ENCODE measurements at regions not wholly inside any gene's neighbourhood (a gene's known extent, or its start where the extent isn't known, plus 50 kb on each side); places are given as distances from the start of the nearest gene placed in this dataset.

DNA sequence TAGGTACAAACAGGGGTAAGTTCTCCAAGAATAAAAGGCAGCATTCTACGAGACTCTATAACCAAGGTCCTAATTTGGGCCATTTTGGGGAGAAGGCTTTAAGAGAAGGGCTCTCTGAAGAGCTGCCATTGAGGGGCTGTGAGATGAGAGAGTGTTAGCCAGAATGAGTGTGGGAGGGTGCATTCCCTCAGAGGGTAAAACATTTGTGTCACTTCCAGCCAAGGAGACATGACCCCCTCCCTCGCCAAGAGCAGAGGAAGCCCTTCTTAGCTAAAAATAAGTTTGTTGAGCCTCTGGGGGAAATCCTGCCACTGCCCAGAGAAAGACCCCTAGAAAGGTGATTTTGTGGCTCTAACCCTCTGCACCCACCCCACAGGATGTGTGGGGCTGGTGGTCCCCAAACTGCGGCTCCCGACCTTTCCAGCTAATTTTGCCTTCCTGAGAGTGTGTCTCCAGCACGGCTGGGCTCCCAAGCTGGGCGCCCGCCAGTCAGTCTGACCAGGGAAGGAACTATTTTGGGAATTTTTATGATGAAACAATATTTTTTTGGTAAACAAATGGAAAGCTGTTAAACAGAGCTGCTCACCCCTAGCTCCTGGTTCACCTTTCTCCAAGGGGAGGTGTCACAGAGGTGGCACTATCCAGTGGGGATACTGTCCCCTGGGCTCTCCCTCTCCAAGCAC is 65.9 kb upstream of the JDP2 start:
- no peak for DNase-seq (ENCODE audit: low spot score)
- no peaks in the 10 kb centered on the region for H3K9me3 Mint-ChIP-seq
- H3K4me3 Mint-ChIP-seq, result no peak overlapping the region
- H3K4me1 Mint-ChIP-seq (ENCODE audit: low read depth), result peaks cover 2% of the 10 kb centered on the region
- H3K36me3 Mint-ChIP-seq (ENCODE audit: low read depth), result no peaks in the 10 kb centered on the region
- peaks cover 13% of the 10 kb centered on the region for H3K27me3 Mint-ChIP-seq (ENCODE audit: low read depth)
- H3K27ac Mint-ChIP-seq, result no peak overlapping the region

DNA sequence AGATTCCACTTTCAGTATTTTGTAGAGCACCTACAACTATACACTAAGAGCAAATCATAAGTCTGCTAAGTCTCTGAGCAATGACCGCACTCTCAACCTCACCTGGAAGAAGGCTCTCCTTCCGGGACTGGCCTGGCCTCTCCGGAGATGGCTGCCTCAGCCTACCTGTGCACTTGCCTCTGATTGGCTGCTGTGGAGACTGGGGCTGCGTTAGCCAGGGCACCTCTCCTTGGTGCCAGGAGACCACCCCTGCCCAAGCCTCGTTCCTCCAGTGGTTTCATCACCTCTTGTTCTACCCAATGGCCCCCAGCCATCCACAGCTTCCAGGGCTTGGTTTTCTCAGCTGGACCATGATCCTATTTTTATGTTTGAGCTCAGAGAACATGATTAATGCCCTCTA is 64.7 kb upstream of the JDP2 start:
- DNase-seq (ENCODE audit: low spot score), result no peak
- no peaks in the 10 kb centered on the region for H3K9me3 Mint-ChIP-seq
- H3K27me3 Mint-ChIP-seq (ENCODE audit: low read depth), result peaks cover 16% of the 10 kb centered on the region
- H3K36me3 Mint-ChIP-seq (ENCODE audit: low read depth), result no peaks in the 10 kb centered on the region
- H3K27ac Mint-ChIP-seq, result no peak overlapping the region
- peaks cover 2% of the 10 kb centered on the region for H3K4me1 Mint-ChIP-seq (ENCODE audit: low read depth)
- H3K4me3 Mint-ChIP-seq, result no peak overlapping the region

DNA sequence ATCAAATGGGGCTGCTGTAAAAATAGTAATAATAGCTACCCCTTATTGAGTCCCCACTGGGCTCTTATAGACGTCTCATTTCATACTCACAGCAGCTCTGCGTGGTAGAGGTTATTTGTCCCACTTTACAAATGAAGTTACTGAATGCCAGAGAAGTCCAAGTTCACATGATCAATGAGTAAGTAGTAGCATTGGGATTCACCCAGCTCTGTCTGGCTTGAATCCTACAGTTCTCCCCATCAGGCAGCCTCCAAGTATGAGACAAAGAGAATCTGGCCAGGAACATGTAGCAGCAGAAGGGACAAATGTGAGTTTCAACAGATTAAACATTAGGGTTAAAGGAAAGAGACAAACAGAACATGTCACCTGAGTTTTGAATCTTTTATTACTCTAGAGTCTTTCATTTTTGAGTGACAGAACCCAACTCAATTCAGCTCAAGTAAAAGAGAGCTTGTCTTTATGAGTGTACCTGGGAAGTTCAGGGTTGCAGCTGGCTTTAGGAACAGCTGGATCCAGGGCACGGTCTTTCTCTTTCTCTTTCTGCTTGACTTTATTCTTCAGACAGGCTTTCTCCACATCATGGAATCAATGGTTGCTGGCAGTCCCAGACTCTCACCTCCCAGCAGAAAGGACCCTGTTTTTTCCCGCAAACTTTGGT is 64.1 kb upstream of the JDP2 start:
- no peak for DNase-seq (ENCODE audit: low spot score)
- Mint-ChIP-seq H3K27me3 (ENCODE audit: low read depth) (peaks cover 17% of the 10 kb centered on the region), H3K36me3 (ENCODE audit: low read depth) (no peaks in the 10 kb centered on the region), H3K27ac (no peak overlapping the region), H3K4me3 (no peak overlapping the region), H3K9me3 (no peaks in the 10 kb centered on the region), H3K4me1 (ENCODE audit: low read depth) (peaks cover 2% of the 10 kb centered on the region)

DNA sequence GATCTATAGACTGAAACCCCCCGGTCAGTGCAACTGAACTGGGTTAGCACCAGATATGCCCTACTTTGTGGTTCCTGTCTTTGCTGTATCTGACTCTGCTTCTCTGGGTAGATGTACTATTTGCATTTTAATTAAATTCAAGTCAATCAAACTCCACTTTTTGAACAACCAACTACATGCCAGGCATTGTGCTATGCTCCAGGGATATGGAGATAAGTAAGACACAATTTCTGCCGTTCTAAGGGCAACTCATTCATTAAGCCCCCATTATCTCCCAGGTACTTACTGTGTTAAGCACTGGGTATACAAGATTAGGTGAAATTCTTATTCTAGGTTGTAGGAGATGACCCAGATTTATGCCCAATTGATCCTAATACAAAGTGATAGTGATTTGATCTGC is 62.7 kb upstream of the JDP2 start:
- Mint-ChIP-seq H3K36me3 (ENCODE audit: low read depth) (no peaks in the 10 kb centered on the region), H3K27ac (no peak overlapping the region), H3K27me3 (ENCODE audit: low read depth) (peaks cover 20% of the 10 kb centered on the region), H3K4me3 (no peak overlapping the region), H3K9me3 (no peaks in the 10 kb centered on the region), H3K4me1 (ENCODE audit: low read depth) (peaks cover 2% of the 10 kb centered on the region)
- no peak for DNase-seq (ENCODE audit: low spot score)

DNA sequence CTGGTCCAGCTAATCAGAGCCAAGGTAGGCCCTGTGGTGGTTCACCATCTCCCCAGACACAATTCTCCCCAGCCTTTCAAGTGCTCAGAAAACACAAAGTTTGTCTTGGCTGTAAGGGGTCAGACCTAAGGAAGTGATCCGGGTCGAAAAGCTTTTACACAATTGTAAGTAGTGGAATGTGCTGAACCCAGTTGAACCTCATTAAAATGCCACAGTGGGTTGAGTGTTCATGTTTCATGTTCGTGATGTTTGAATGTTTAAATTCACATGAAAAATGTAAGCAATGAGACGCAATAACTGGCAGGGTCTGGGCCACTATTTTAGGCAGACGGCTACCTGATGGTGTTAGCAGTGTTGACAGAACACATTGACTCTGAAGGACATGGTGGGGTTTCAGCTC is 60.9 kb upstream of the JDP2 start:
- H3K27ac Mint-ChIP-seq, result no peak overlapping the region
- H3K4me3 Mint-ChIP-seq, result no peak overlapping the region

DNA sequence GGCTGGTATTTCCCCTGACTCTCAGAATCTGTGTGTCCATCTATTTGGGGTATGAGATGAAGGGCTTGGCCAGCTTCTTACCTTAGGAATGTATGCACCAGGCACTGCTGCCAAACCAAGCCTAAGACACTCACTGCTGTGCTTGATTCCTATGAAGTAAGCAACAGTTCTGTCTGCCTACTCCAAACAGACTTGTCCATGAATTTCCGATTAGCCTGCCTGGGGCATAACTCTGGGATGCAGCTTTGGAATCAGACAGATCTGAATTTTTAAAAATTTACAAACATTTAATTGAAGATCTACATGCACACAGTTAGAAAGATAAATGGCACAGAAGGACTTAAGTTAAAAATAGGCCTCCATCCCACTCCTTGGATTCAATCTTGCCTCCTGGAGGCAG is 59.5 kb upstream of the JDP2 start:
- Mint-ChIP-seq H3K4me1 (ENCODE audit: low read depth) (peaks cover 2% of the 10 kb centered on the region), H3K9me3 (no peaks in the 10 kb centered on the region), H3K36me3 (ENCODE audit: low read depth) (no peaks in the 10 kb centered on the region), H3K27ac (no peak overlapping the region), H3K4me3 (no peak overlapping the region), H3K27me3 (ENCODE audit: low read depth) (peaks cover 34% of the 10 kb centered on the region)
- DNase-seq (ENCODE audit: low spot score), result no peak

More for the DNA sequence above, 60.9 kb upstream of the JDP2 start:
- Mint-ChIP-seq H3K36me3 (ENCODE audit: low read depth) (no peaks in the 10 kb centered on the region), H3K9me3 (no peaks in the 10 kb centered on the region), H3K27me3 (ENCODE audit: low read depth) (peaks cover 29% of the 10 kb centered on the region), H3K4me1 (ENCODE audit: low read depth) (peaks cover 2% of the 10 kb centered on the region)
- DNase-seq (ENCODE audit: low spot score), result no peak

DNA sequence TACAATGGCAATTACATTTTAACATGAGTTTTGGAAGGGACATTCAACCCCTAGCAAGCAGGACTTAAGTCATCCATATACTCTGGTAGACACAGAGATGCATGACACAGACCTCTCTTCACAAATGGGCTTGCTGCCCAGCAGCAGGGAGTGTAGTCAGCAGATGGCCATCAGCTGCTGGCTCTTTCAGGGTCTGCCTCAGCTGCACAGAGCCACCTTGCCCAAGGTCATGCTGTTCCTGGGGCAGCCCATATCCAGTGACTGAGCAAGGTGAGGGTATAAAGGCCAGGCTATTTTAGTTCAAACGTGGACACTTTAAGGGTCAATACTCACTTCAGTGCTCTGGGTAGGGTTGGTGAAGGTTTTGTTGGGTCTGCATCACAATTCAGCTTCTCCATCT is 58.3 kb upstream of the JDP2 start:
- Mint-ChIP-seq H3K4me3 (no peak overlapping the region), H3K4me1 (ENCODE audit: low read depth) (no peaks in the 10 kb centered on the region), H3K36me3 (ENCODE audit: low read depth) (no peaks in the 10 kb centered on the region), H3K27me3 (ENCODE audit: low read depth) (peaks cover 28% of the 10 kb centered on the region), H3K9me3 (no peaks in the 10 kb centered on the region), H3K27ac (no peak overlapping the region)
- DNase-seq (ENCODE audit: low spot score), result no peak

DNA sequence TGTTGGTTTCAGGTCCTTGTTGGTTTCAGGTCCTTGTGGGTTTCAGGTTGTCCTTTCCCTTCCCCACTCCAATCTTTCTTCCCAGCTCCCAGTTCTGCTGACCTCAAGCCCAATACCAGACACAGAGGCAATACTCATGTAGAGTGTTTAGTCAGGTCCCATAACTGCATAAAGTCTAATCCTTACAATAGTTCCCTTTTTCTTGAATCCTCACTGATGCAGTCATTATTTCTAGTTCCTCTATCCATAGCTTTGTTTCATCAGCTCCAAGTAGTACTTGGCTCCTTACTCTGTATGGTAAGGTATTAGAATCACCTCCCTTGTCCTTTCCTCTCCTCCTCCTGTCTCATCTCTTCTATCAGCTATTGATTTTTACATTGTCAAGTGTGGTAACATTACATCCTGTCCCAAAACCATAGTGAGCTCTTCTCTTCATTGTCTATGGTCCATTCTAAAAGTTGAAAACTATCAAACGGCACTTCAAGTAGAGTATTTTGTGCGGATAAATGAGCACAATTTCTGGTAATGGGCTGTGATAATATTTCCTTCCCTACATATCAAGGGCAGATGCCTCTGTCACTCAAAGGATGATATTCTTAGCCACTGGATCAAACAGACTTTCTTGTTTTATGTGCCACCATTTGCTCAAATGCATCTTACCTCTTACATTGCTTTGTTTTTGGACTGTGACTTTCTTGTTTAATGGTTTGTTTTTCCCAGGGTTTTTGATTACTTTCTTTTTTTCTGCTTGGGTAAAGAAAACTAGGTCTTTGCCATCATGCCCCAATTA is 57.2 kb upstream of the JDP2 start:
- no peaks in the 10 kb centered on the region for H3K4me1 Mint-ChIP-seq (ENCODE audit: low read depth)
- no peak for DNase-seq (ENCODE audit: low spot score)
- no peak overlapping the region for H3K4me3 Mint-ChIP-seq
- no peak overlapping the region for H3K27ac Mint-ChIP-seq
- no peaks in the 10 kb centered on the region for H3K9me3 Mint-ChIP-seq
- H3K36me3 Mint-ChIP-seq (ENCODE audit: low read depth), result no peaks in the 10 kb centered on the region
- peaks cover 26% of the 10 kb centered on the region for H3K27me3 Mint-ChIP-seq (ENCODE audit: low read depth)

DNA sequence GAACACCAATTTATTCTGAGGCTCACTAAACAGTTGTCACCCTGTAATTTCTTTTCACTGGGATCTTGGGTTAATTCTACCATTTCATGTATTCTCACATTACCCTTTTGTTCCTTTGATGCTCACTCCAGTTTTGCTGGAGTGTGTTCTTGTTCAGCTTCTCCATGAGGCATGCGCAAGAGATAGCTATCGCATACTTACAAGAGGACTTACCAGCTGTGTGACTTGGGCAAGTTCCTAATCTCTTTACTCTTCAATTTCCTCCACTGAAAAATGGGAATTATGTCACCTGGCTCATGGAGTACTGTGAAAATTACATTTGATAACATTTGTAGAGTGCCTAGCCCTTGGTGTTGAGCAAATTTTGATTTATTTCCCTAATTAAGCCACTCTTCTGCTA is 56.5 kb upstream of the JDP2 start:
- no peaks in the 10 kb centered on the region for H3K9me3 Mint-ChIP-seq
- H3K4me1 Mint-ChIP-seq (ENCODE audit: low read depth), result no peaks in the 10 kb centered on the region
- no peak overlapping the region for H3K27ac Mint-ChIP-seq
- no peak overlapping the region for H3K4me3 Mint-ChIP-seq
- peaks cover 26% of the 10 kb centered on the region for H3K27me3 Mint-ChIP-seq (ENCODE audit: low read depth)
- H3K36me3 Mint-ChIP-seq (ENCODE audit: low read depth), result no peaks in the 10 kb centered on the region
- no peak for DNase-seq (ENCODE audit: low spot score)

DNA sequence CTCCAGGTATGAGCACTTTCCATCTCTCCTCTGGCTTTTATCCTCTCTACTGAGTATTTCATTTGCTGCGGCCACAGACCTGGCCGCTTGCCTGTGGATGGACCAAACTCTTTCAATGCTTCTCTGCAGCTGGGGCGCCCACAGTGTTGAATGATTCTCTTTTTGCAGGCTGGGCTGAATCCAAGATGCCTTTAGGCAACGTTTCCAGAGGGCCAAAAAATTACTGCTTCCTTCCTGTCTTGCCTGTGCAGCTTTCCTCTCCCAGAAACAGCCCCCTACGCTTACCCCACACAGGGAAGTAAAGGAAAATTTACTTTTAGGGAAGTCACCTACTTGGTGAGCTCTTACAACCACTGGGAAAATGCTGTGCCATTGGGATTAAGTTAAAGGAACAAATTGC is 55.6 kb upstream of the JDP2 start:
- no peak overlapping the region for H3K4me3 Mint-ChIP-seq
- H3K36me3 Mint-ChIP-seq (ENCODE audit: low read depth), result no peaks in the 10 kb centered on the region
- H3K27me3 Mint-ChIP-seq (ENCODE audit: low read depth), result peaks cover 26% of the 10 kb centered on the region
- no peaks in the 10 kb centered on the region for H3K9me3 Mint-ChIP-seq
- no peaks in the 10 kb centered on the region for H3K4me1 Mint-ChIP-seq (ENCODE audit: low read depth)
- no peak overlapping the region for H3K27ac Mint-ChIP-seq
- DNase-seq (ENCODE audit: low spot score), result no peak

DNA sequence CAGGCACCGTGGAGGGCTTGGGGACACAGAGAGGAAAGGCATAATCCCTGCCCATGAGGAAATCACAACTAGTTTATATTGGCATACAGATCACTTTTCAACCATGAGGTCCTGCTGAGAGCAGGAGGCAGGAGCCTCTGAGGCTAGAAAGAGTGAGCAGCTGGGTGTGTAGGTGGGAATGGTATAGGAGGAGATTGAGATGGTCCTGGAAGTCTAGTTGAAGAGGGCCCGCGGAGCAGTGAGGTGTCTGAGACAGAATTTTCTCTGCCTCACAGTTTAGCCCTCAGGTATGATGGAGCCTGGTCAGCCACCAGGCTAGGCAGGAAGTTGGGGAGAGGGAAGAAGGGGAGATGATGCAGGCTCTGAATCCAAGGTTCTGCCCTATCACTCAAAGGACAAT is 54.7 kb upstream of the JDP2 start:
- Mint-ChIP-seq H3K9me3 (no peaks in the 10 kb centered on the region), H3K36me3 (ENCODE audit: low read depth) (no peaks in the 10 kb centered on the region), H3K4me1 (ENCODE audit: low read depth) (no peaks in the 10 kb centered on the region), H3K27ac (no peak overlapping the region), H3K27me3 (ENCODE audit: low read depth) (peaks cover 23% of the 10 kb centered on the region), H3K4me3 (no peak overlapping the region)
- DNase-seq (ENCODE audit: low spot score), result no peak

DNA sequence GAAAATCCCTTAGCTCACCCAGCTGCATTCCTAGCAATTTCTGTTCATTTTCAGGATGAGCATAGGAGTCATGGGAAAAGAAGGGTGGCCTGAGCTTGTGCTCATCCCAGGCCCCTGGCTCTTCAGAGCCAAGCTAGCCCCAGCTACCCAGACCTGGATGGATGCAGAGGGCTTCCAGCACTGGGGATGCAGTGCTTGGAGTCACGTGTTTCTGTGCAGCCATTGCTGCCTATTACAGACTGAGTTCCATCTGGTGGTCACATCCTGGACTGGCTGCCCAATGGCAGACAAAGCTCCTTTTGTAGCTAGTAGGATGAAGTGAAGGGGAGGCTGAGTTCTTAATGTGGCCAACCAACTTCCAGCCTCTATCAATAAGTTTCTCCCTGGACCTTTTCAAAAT is 54.2 kb upstream of the JDP2 start:
- H3K27me3 Mint-ChIP-seq (ENCODE audit: low read depth), result peaks cover 23% of the 10 kb centered on the region
- no peaks in the 10 kb centered on the region for H3K9me3 Mint-ChIP-seq
- DNase-seq (ENCODE audit: low spot score), result no peak
- H3K4me1 Mint-ChIP-seq (ENCODE audit: low read depth), result no peaks in the 10 kb centered on the region
- H3K27ac Mint-ChIP-seq, result no peak overlapping the region
- H3K36me3 Mint-ChIP-seq (ENCODE audit: low read depth), result no peaks in the 10 kb centered on the region
- H3K4me3 Mint-ChIP-seq, result no peak overlapping the region

DNA sequence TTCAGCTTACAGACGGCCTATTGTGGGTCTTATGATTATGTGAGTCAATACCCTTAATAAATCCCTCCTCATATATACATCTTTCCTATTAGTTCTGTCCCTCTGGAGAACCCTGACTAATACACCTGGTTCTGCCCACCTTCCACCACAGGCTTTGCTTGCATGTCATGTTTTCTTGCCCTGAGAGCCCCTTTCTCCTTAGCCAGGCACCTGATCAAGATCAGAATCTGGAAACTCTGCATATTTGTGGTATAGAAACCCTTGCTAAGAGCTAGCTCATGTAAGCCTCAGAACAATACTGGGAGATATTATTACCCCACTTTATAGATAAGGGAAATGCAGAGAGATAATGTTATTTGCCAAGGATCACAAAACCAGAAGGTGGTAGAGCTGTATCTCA is 52.9 kb upstream of the JDP2 start:
- no peak for DNase-seq (ENCODE audit: low spot score)
- Mint-ChIP-seq H3K27me3 (ENCODE audit: low read depth) (peaks cover 20% of the 10 kb centered on the region), H3K4me3 (no peak overlapping the region)

DNA sequence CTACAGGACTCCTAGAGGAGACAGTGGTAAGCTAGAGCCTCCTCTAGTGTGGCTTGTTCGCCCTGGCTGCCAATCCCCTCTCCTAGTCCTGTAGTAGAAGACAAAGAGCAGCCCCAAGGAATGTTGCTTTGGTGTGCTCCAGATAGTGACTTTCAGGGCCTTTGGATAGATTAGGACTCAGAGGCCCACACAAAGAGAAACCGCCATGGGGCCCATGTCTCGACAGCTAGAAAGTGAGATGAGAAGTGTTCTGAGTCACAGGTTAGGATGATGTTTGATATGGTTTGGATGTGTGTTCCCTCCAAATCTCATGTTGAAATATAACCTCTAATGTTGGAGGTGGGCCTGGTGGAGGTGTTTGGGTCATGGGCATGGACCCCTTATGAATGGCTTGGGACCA is 51.8 kb upstream of the JDP2 start:
- no peak for DNase-seq (ENCODE audit: low spot score)
- no peaks in the 10 kb centered on the region for H3K36me3 Mint-ChIP-seq (ENCODE audit: low read depth)
- H3K4me3 Mint-ChIP-seq, result no peak overlapping the region
- H3K27me3 Mint-ChIP-seq (ENCODE audit: low read depth), result peaks cover 12% of the 10 kb centered on the region
- no peaks in the 10 kb centered on the region for H3K9me3 Mint-ChIP-seq
- no peak overlapping the region for H3K27ac Mint-ChIP-seq
- no peaks in the 10 kb centered on the region for H3K4me1 Mint-ChIP-seq (ENCODE audit: low read depth)

More for the DNA sequence above, 52.9 kb upstream of the JDP2 start:
- no peak overlapping the region for H3K27ac Mint-ChIP-seq
- no peaks in the 10 kb centered on the region for H3K4me1 Mint-ChIP-seq (ENCODE audit: low read depth)
- H3K36me3 Mint-ChIP-seq (ENCODE audit: low read depth), result no peaks in the 10 kb centered on the region
- no peaks in the 10 kb centered on the region for H3K9me3 Mint-ChIP-seq

Measured in T-helper 2 cell treated with Interferon-gamma antibody and Interleukin-4, amounts not matched to agents 5 μg/mL and 100 μg/mL, for 36 hours (primary cell).